HG03432 (cell line): ENCODE measurements at regions not wholly inside any gene's neighbourhood (a gene's known extent, or its start where the extent isn't known, plus 50 kb on each side); places are given as distances from the start of the nearest gene placed in this dataset.

Experiments used
- ATAC-seq: cut with Tn5 transposase; IDR thresholded peaks from one replicate; pipeline ENCODE4 v1.9.1; 2021; ENCODE audit warnings: mild to moderate bottlenecking, moderate library complexity; ENCODE audit not compliant: unreplicated experiment

DNA sequence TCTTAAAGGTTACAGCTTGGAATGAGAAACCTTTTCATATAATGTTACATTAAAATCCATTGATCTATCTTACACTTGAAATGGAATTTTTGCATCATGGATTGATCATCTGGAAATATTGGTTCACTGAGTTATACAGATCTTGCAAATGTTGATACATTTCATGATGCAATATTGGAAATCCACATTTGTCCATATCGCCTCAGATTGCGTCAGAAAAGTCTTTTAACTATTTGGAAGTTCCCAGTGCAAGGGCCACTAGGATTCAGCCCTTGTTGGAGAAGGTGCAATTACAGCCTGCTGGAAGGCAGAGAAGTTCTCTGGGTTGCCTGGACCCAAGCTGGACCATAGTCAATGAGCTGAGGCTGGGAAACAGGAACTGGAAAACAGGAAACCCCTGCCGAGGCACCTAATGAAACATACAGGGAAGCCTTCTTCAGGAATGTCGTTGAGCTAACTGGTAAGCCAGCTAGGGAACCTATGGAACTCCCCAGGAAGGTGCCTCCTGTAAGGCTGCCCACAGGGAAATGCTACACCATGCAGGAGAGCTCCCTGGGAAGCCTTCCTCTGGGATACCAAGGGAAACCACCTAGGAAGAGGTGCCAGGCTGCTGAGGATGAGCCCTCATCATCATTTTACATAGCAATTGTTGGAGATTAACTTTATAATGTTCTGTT is 600.4 kb upstream of the CADM1 start:
- no peak for ATAC-seq

DNA sequence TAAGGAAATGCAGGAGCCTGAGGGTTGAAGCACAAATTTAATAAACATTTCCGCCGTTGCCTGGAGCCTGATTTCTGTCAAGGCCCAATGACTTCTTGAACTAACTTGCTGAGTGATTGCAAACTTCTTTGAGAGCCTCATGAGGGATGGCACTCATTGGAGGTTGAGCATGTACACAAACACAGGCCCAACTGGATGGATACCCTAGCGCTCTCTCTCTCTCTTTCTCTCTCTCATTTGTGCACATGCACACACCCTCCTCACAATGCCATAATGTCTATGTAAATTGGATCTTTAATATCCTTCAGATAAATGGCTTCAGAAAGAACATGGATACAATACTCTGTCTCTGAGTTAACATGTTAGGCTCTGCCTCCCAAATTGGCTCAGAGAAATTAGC is 597.7 kb upstream of the CADM1 start:
- ATAC-seq: no peak

DNA sequence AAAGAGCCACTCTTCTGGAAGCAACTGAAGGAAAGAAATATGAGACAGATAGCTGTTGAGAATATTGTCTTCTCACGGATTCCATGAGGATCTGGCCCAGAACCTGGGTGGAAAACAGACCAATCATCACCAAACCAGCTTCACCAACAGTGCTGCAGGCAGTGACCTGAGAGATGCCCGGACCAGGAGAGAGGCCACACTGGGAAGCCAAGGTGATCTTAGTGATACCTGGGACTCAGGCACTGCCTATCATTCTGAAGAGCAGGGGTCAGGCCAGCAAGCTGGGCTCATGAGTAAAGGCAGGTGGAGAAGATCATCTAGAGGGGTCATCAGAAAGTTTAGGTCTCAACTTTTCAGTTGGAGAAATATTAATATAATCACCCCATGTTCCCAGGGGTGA is 595.8 kb upstream of the CADM1 start:
- ATAC-seq: no peak

DNA sequence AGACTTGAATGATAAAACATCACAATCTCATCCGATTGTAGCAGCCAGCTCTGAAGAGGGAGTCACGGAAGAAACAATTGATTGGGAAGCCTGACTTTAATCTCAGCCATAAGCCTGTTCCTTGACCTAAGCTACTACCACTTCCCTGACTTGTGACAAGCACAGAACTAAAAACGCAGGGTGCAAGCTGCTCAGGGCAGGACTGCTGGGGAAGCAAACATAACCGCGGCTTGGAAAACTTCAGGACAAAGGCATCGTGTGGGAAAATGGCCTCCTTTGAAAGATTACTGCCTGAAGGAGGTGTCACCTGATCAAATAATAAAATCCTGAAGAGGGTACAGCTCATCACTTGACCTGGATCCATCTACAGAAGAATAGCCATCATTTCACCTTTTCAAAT is 595.3 kb upstream of the CADM1 start:
- ATAC-seq: no peak

DNA sequence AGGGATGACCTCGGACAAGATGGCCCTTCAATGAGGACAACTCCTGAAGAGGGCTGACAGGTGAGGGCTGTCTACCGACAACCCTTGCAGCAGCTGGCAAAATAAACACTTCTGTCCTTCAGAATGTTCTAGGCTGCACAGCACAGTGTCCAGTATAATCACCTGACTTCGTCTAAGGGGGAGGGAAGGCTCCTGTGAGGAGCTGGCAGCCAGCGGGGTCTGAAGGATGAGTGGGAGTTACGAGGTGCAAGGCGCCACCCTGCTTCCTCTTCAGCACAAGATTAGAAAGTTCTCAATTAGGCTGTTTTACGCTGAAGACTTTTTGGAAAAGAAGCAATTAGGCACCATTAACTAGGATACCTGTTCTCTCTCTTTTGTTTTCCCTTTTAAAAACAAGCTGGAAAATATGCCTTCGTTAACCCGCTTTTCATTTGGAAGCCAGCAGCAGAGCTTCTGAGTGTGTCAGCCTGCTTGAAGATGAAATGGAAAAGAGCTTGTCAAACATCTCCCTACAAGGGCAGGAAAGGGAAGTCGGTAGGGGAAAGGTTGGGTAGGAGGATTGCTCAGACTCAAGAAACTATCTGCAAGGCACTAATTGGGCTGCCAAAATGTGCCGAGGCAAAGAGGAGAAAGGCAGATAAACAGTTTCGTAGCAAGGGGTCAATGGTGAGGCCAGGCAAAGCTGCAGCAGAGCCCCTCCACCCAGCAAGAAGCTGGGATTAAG is 592.2 kb upstream of the CADM1 start:
- ATAC-seq: no peak

DNA sequence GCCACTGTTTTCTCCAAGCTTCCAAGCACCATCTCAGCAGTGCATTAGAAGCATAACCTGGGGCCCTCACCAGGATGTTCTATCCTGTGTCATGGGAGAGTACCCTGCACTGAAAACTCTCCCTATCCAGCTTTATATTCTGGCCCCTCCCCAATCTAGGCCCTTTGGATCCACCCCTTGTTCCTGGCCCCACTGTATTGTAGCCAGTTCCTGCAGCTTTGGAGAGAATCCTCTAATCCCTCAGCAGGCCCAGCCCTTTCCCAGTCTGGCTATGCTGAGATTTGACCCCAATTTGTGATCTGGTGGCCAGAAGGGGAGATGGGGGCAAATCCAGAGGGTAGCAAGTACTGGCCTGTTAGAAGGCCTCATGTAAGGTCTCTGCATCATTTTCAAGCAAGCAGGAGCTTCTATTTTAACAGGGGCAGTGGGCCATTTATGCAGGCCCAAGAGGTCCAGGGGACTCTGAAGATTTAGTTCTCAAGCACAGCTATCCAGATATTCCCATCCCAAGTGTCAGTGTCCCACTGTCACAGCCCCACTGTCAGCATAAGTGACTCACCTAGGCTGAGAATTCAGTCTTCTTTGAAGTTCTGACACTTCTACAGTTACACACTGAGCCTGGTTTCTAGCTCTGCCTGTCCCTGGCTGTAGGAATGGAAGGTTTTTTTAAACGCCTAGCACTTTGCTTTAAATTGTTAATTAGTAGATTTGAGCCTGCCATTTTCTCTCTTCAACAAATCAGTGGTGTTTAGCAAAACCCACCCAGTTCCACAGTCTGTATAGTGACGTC is 589.5 kb upstream of the CADM1 start:
- no peak for ATAC-seq

DNA sequence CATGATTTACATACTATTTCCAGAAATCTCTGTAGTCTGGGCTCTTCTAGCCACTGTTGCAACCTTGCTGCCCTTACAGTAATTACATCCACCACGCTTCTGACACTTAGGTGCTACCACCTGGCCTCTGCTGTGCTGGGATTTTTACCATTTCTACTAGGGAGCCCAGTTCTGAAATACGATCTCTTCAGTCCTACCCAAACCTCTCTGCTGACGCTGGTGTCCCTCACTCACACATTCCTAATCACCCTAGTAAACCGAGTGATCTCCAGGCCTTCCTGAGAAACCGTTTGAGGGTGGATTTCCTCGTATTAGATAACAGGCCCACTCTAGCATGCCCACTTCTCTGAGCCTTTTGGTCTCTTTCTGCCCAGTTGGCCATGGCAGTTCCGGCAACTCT is 588.9 kb upstream of the CADM1 start:
- no peak for ATAC-seq

DNA sequence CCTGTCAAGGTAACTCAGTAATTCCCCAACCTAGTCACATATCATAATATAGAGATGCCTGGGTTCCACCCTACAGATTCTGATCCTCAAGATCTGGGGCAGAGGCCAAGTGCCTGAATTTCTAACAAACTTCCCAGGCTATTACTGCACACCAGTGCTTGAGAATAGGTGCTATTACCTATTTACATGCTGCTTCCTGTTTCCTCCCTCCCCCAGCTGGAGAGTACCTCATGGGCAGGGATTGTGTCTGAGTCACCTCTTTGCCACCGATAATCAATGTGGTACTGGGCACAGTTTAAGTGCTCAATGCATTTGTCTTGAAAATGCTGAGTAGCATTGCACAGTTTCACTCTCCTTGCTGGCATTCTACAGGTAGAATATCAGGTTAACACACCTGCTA is 582.2 kb upstream of the CADM1 start:
- ATAC-seq: no peak

DNA sequence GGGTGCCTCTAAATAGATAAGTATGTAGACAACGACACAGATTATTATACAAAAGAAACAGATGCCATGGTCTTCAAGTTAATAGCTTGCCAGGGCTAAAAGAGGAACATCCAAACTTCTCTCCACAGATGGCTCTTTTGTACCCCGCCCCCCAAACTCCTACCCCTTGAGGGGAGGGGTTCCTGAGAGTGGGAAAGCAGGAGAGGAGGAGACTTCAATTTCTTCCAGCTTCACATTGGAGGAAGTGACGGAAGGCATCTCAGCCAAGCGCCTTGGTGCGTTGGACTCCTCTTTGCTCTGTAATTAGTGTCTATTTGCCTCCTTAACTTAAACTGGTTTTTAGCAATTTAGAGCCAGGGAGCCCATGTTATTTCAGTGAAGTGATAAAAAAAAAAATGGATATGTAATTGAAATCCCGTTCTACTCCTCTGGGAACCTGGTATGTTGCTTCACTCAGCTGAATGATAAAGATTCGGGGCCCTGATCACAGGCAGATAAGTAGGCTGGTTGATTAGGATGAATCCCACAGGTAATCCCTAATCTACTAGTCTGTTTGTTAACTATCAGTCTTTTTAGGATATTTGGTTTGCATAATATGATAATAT is 580.9 kb upstream of the CADM1 start:
- no peak for ATAC-seq

DNA sequence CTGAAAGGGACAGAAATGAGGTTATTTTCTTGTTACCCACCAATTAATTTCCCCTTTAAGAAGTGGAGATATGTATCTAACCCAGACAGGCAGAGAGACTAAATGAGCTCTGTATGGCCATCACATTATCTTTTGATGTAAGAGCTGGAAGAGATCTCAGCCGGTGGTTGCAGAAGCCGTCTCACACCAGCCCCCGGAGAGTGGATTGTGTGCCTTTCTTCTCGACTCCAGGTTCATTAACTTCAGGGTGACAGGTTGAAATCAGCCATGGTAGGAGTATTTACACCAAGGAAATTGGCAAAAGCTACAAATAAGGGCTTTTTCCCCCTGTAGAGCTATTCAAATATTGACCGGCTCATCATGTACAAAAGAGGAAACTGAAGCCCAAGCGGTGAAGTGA is 580.3 kb upstream of the CADM1 start:
- ATAC-seq: no peak

DNA sequence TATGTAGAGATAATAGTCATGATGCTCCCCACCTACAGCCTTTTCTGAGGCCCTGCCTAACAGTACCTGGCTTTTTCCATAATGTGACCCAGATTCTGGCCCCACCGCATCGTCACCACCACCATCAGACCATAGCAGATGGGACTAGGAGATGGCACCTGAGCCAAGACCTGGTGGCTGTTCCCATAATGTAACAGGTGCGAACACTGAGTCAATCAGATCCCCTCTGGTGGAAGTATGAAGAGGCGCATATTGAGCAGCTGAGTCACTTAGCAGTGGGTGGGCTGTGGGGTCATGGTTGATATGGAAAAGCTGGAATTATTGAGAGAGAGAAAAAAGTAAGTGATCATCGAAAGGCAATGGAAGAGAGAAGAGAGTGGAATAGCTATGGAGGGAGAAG is 578.0 kb upstream of the CADM1 start:
- no peak for ATAC-seq

DNA sequence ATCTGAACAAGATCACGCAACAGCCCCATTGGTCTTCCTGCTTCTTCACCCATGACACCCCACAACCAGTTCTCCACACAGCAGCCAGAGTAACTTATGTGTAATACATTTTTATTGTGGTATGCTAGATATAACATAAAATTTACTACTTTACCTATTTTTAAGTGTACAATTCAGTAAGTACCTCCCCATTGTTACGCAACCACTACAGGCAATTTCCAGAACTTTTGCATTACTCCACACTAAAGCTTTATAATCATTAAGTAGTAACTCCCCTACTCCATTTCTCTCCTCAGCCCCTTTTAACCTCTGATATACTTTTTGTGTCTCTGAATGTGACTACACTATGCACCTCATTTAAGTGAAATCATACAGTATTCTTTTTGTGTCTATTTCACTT is 575.4 kb upstream of the CADM1 start:
- ATAC-seq: no peak

DNA sequence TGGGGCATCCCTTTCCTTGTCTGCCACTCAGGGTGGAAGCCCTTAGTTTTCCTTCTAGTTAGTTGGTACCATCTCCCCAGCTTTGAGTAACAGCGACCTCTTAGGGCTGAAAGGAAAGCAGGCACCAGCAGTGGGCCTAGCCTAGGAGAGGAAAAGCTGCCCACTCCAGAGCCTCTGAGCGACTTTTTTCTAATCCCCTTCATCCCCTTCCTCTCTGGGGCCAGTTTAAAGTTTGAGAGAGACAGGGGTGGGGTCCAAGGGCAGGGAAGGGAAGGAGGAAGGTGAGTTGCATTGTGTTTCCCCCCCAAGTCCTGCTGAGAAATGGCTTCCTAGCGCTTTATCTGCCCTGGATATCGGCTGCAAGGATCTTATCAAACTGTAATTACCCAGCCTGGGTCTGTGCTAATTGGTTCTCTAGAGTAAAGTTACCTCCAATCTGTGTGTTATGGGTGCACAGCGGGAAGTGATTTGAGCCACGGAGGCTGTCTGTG is 573.9 kb upstream of the CADM1 start:
- peak; percentile 39 for ATAC-seq

DNA sequence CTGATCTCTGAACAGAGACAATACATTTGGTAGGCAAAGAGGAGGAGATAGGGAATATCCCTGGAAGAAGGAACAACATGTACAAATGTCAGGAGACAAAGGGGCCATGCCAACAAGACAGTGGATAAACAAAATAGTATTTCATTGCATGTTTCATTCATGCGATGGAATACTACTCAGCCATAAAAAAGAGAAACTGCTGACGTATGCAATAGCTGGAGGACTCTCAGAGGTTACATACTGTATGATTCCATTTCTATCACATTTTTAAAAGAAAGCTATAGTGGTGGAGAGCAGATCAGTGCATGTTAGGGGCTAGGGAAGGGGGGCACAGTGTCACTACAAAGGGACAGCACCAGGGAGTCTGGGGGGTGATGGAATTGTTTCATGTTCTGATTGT is 572.9 kb upstream of the CADM1 start:
- no peak for ATAC-seq

DNA sequence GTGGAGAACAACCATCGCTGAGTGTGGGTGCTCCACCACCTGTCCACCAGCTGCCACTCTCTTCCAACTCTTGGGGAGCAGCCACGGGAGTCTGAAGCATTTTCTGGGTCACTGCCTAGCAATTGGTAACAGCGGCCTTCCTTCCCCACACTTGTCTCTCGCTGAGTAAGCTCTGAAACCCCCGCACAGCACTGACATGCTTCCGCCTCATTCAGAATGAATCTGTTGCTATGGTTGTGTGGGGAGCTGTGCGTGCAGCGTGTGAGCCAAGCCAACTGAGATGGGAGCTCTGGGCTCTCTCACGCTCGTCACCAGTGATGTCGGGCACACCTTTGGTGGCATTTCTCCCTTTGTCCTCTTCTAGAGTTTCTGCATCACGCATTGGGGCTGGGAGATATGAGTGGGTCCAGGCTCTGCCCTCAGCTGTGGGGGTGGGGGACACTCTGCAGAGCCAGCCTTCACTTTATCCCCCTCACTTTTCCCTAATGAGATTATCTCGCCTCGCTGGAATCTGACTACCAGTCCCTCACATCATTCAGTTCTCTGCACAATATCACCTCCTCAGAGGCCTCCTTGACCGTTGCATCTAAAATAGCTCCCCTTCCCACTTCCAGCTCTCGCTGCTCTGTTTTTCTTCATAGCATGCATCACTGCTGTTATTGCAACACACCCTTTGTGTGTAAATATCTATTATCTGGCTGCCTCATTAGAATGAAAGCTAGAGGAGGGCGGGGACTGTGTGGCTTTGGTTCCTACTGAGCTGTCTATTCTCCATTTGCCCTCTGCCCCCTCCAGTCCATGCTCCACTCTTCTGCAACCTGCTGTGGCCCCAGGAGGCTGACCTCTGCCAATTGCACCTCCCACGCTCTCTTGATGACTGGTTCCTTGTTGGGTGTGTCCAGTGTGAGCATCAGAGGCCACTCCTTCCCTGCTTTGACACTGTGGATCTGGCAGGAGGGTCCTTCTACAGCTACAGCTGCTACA is 569.9 kb upstream of the CADM1 start:
- peak; percentile 84 for ATAC-seq

DNA sequence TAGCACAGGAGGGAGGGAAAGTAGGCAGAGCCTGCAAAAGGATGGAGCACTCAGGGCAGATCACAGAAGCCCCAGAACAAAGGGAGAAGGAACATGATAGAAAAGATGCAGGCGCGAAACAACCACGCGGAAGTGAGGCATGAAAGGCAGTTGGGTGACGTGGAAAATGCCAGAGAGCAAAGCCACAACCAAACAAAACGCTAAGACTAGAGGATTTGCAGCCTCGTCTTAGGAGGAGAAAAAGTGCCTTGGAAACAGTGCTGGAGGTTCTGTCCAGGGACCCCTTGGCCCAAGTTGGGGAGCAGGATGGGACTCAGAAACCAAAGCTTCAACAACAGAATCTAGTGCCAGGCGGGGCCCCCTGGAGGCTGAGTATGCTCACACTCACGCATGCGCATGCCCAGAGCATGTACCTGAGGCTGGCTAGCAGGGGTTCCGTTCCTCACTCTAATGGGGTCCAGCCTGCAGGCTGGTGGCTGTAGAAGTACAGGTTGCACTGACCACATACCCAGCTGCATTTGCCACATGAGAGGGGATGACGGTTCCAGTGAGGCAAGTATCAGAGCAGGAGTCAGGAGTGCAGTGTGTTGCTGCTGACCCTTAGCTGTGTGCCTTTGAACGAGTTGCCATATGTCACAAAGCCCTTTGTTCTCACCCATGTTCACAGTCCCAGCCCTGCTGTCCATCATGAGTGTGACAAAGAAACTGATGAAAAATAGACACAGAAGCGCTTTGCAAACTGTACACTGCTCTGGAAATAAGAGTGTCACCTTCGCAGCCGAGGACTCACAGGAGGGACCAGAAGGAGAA is 568.6 kb upstream of the CADM1 start:
- ATAC-seq: no peak

DNA sequence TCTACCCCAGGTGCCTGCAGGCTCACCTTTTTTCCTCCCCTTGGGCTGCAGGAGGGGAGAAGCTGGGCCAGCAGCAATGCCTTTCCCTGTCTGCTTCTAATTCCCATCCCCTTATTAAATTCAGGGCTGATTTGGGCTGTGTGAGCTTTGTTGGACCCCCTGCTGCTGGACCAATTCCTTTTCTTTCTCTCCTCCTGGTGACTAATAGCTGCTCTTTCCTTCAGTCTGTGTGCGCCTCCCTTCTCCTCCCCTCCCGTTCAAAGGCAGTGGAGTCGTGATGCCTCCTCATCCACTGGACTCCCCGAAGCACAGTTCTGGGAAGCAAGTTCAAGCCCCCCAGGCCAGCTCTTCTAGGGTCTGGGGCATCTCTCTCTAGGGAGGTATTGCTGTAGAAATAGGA is 567.9 kb upstream of the CADM1 start:
- ATAC-seq: no peak

DNA sequence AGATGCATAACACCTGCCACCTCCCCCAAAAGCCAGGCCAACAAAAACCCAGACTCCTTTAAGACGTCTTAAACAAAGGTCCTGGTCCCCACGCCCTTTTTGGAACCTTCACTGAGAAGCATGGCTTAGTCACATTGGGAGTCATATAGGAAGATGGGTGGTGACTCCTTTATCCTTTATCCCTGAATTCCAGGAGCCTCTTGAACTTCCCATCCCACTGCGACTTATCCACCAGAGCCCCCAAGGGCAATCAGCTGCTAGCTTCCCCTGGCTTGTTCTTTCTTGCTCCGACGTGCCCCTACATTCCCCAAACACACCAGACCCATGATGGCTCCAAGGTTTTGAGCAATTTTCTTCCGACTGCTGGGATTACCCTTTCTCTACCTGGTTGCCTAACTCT is 567.0 kb upstream of the CADM1 start:
- no peak for ATAC-seq

DNA sequence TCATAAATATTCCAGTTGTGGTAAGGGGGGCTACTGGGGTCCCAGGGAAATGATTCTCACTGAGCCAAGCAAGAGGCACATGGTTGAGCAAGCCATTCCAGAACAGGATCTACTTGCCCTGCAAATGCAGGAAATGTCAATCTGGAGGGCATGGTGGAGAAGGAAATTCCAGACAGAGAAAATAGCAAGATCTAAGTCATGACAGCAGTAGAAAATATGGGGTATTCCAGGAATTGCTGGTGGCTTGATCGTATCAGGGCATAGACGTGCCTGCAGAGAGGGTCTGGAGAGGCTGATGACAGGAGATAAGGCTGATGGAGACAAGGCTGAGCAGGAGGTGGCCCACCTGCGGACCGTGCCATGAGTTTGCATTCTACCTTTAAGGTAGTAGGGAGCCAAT is 566.3 kb upstream of the CADM1 start:
- ATAC-seq: no peak
